Gastroesophageal sphincter (tissue), 3 donors: ENCODE measurements at regions not wholly inside any gene's neighbourhood (a gene's known extent, or its start where the extent isn't known, plus 50 kb on each side); places are given as distances from the start of the nearest gene placed in this dataset.

Source experiments
- EP300 ChIP-seq: sonication (generic); formaldehyde crosslinking; IDR thresholded peaks from one replicate; pipeline ENCODE4 v1.6.1; 2017; ENCODE audit warnings: antibody characterized with exemption, mild to moderate bottlenecking
- POLR2A ChIP-seq, 2 donors: fragments of 450-650 bp; IDR thresholded peaks; one replicate each; pipeline ENCODE4 v1.6.1; 2017; ENCODE audit warnings: antibody characterized with exemption in 2 of 2, mild to moderate bottlenecking in 2 of 2, moderate library complexity in 1 of 2
- TF ChIP-seq, protein P1 (sequence below), 4 experiments: fragments of 200-600 bp in 2 of 4; fragments of 450-650 bp in 2 of 4; sonication (generic) in 1 of 4; IDR thresholded peaks; one replicate each; pipeline ENCODE4 v1.5.1; 2017 to 2019; ENCODE audit warnings: antibody characterized with exemption in 4 of 4, mild to moderate bottlenecking in 2 of 4, moderate library complexity in 2 of 4

- TF ChIP-seq, protein P1, sequence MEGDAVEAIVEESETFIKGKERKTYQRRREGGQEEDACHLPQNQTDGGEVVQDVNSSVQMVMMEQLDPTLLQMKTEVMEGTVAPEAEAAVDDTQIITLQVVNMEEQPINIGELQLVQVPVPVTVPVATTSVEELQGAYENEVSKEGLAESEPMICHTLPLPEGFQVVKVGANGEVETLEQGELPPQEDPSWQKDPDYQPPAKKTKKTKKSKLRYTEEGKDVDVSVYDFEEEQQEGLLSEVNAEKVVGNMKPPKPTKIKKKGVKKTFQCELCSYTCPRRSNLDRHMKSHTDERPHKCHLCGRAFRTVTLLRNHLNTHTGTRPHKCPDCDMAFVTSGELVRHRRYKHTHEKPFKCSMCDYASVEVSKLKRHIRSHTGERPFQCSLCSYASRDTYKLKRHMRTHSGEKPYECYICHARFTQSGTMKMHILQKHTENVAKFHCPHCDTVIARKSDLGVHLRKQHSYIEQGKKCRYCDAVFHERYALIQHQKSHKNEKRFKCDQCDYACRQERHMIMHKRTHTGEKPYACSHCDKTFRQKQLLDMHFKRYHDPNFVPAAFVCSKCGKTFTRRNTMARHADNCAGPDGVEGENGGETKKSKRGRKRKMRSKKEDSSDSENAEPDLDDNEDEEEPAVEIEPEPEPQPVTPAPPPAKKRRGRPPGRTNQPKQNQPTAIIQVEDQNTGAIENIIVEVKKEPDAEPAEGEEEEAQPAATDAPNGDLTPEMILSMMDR (IDR thresholded peaks at IDR 0.05), result no peak
- TF ChIP-seq EP300 (no peak), POLR2A (IDR thresholded peaks at IDR 0.05) (no peak)
Measured at GRCh38 chrX:9394212-9394611, 70.6 kb upstream of the TBL1X start.
